NCI-H1930 (cell line): ENCODE measurements at regions not wholly inside any gene's neighbourhood (a gene's known extent, or its start where the extent isn't known, plus 50 kb on each side); places are given as distances from the start of the nearest gene placed in this dataset.

Experiments
- DNase-seq, 2 experiments: peaks; one replicate each; lab custom pipeline; 2025; lab: John Stamatoyannopoulos, UW

GRCh38 chr2:188219541-188219940 is 72.1 kb upstream of the GULP1 start:
- no peak for DNase-seq

GRCh38 chr2:188220535-188220934 is 71.1 kb upstream of the GULP1 start:
- DNase-seq: no peak

GRCh38 chr2:188227713-188228112 is 64.0 kb upstream of the GULP1 start:
- no peak for DNase-seq

- no peak for DNase-seq
Observed at GRCh38 chr2:188235364-188235763, 56.3 kb upstream of the GULP1 start.

- no peak for DNase-seq
Observed at GRCh38 chr2:188238386-188238785, 53.3 kb upstream of the GULP1 start.
